Neural cell (in vitro differentiated cells): ENCODE measurements at regions not wholly inside any gene's neighbourhood (a gene's known extent, or its start where the extent isn't known, plus 50 kb on each side); places are given as distances from the start of the nearest gene placed in this dataset.

Experiments used
- H2AFZ ChIP-seq: fragments of 200-600, 300-800 bp; sonication (generic), shearing (Covaris generic); 2 replicates; pipeline ENCODE4 v1.6.0; 2014; ENCODE audit warnings: low read depth, mild to moderate bottlenecking, antibody characterized with exemption, low read length, moderate library complexity
- H3F3A ChIP-seq: fragments of 200-600 bp; shearing (Covaris generic); 2 replicates; pipeline ENCODE4 v1.6.1; 2016; ENCODE audit warnings: mild to moderate bottlenecking, moderate library complexity, mixed read lengths, antibody characterized with exemption, low read length; ENCODE audit not compliant: insufficient read depth, poor library complexity, severe bottlenecking
- H3K27ac ChIP-seq: fragments of 200-600, 300-800 bp; sonication (generic), shearing (Covaris generic); 2 replicates; pipeline ENCODE4 v1.5.1; 2014; ENCODE audit warnings: mild to moderate bottlenecking, low read length, moderate library complexity
- H3K27me3 ChIP-seq: fragments of 300-800, 200-600 bp; sonication (generic), shearing (Covaris generic); 2 replicates; pipeline ENCODE4 v1.6.0; 2014; ENCODE audit warnings: mild to moderate bottlenecking, low read depth, low read length, moderate library complexity; ENCODE audit not compliant: insufficient read depth
- H3K36me3 ChIP-seq: fragments of 300-800, 200-600 bp; sonication (generic), shearing (Covaris generic); 2 replicates; pipeline ENCODE4 v1.5.1; 2014; ENCODE audit warnings: mild to moderate bottlenecking, antibody characterized with exemption, low read length, moderate library complexity; ENCODE audit not compliant: insufficient read depth
- H3K4me2 ChIP-seq: fragments of 300-800, 200-600 bp; sonication (generic), shearing (Covaris generic); 2 replicates; pipeline ENCODE4 v1.6.0; 2014; ENCODE audit warnings: mild to moderate bottlenecking, low read length
- H3K4me3 ChIP-seq: fragments of 300-800, 200-600 bp; sonication (generic), shearing (Covaris generic); 2 replicates; pipeline ENCODE4 v1.5.1; 2014; ENCODE audit warnings: mild to moderate bottlenecking, low read length, moderate library complexity
- H3K79me2 ChIP-seq: fragments of 200-600 bp; shearing (Covaris generic); replicated peaks from 2 replicates; pipeline ENCODE4 v1.6.0; 2014; ENCODE audit warnings: mild to moderate bottlenecking, low read length, moderate library complexity; ENCODE audit not compliant: insufficient read depth
- H3K9ac ChIP-seq: fragments of 300-800, 200-600 bp; sonication (generic), shearing (Covaris generic); 2 replicates; pipeline ENCODE4 v1.6.1; 2016; ENCODE audit warnings: mild to moderate bottlenecking, low read length, mixed read lengths
- H3K9me2 ChIP-seq: fragments of 200-600 bp; shearing (Covaris generic); 2 replicates; pipeline ENCODE4 v1.6.1; 2016; ENCODE audit warnings: mild to moderate bottlenecking, low read length, mixed read lengths; ENCODE audit not compliant: insufficient read depth
- H3K9me3 ChIP-seq: fragments of 200-600, 300-800 bp; sonication (generic), shearing (Covaris generic); 2 replicates; pipeline ENCODE4 v1.6.1; 2016; ENCODE audit warnings: mild to moderate bottlenecking, mixed run types, low read length, moderate library complexity, mixed read lengths
- H4K20me1 ChIP-seq: fragments of 200-600 bp; shearing (Covaris generic); 2 replicates; pipeline ENCODE4 v1.6.1; 2016; ENCODE audit warnings: mild to moderate bottlenecking, mixed run types; ENCODE audit not compliant: insufficient read depth
- EP300 ChIP-seq: fragments of 450-650 bp; conservative IDR thresholded peaks from 2 replicates; pipeline ENCODE4 v1.6.1; 2014; ENCODE audit warnings: antibody characterized with exemption, mild to moderate bottlenecking, moderate library complexity; ENCODE audit not compliant: poor library complexity, severe bottlenecking
- EZH2 ChIP-seq: fragments of 200-600, 300-800 bp; shearing (Covaris generic), sonication (generic); IDR thresholded peaks from 2 replicates; pipeline ENCODE4 v1.6.1; 2014; ENCODE audit warnings: antibody characterized with exemption, low read length, borderline replicate concordance, mild to moderate bottlenecking; ENCODE audit not compliant: insufficient read depth, poor library complexity, severe bottlenecking
- MXI1 ChIP-seq: fragments of 450-650 bp; conservative IDR thresholded peaks from 2 replicates; pipeline ENCODE4 v1.6.1; 2014; ENCODE audit warnings: antibody characterized with exemption, mild to moderate bottlenecking; ENCODE audit not compliant: poor library complexity, severe bottlenecking
- POLR2AphosphoS5 ChIP-seq: IDR thresholded peaks from 2 replicates; pipeline ENCODE4 v1.6.1; 2012
- RAD21 ChIP-seq: fragments of 450-650 bp; conservative IDR thresholded peaks from 2 replicates; pipeline ENCODE4 v1.6.1; 2014; ENCODE audit warnings: antibody characterized with exemption, mild to moderate bottlenecking, moderate library complexity
- SMC3 ChIP-seq: fragments of 450-650 bp; conservative IDR thresholded peaks from 2 replicates; pipeline ENCODE4 v1.6.1; 2014; ENCODE audit warnings: antibody characterized with exemption, mild to moderate bottlenecking, moderate library complexity; ENCODE audit not compliant: poor library complexity
- TAF1 ChIP-seq: IDR thresholded peaks from 2 replicates; pipeline ENCODE4 v1.6.1; 2012; ENCODE audit warnings: low read depth
- TF ChIP-seq, protein P1 (sequence below): fragments of 450-650 bp; IDR thresholded peaks from 2 replicates; pipeline ENCODE4 v1.5.1; 2014; ENCODE audit warnings: antibody characterized with exemption, mild to moderate bottlenecking, moderate library complexity; ENCODE audit not compliant: poor library complexity, severe bottlenecking
- TF ChIP-seq, protein P2 (sequence below): IDR thresholded peaks from 2 replicates; pipeline ENCODE4 v1.6.1; 2012; ENCODE audit warnings: borderline replicate concordance

DNA sequence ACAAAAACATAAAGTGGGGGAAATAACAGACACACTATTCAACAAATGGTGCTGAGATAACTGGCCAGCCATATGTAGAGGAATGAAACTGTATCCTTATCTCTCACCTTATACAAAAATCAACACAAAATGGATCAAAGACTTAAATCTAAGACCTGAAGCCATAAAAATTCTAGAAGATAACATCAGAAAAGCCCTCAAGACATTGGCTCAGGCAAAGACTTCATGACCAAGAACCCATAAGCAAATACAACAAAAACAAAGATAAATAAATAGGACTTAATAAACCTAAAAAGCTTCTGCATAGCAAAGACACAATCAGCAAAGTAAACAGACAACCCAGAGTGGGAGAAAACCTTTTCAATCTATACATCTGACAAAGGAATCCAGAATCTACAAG is 278.9 kb downstream of the PIK3C3 start:
- H3K9me3 ChIP-seq: no peaks in the 10 kb centered on the region
- no peaks in the 10 kb centered on the region for H3K36me3 ChIP-seq
- H3K4me3 ChIP-seq: no peak overlapping the region
- H3K4me2 ChIP-seq: no peak overlapping the region
- no peaks in the 10 kb centered on the region for H4K20me1 ChIP-seq
- TF ChIP-seq RAD21 (no peak), POLR2AphosphoS5 (no peak), EP300 (no peak), MXI1 (no peak), SMC3 (no peak), EZH2 (no peak), TAF1 (no peak)
- TF ChIP-seq, protein P1, sequence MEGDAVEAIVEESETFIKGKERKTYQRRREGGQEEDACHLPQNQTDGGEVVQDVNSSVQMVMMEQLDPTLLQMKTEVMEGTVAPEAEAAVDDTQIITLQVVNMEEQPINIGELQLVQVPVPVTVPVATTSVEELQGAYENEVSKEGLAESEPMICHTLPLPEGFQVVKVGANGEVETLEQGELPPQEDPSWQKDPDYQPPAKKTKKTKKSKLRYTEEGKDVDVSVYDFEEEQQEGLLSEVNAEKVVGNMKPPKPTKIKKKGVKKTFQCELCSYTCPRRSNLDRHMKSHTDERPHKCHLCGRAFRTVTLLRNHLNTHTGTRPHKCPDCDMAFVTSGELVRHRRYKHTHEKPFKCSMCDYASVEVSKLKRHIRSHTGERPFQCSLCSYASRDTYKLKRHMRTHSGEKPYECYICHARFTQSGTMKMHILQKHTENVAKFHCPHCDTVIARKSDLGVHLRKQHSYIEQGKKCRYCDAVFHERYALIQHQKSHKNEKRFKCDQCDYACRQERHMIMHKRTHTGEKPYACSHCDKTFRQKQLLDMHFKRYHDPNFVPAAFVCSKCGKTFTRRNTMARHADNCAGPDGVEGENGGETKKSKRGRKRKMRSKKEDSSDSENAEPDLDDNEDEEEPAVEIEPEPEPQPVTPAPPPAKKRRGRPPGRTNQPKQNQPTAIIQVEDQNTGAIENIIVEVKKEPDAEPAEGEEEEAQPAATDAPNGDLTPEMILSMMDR: no peak
- TF ChIP-seq, protein P2, sequence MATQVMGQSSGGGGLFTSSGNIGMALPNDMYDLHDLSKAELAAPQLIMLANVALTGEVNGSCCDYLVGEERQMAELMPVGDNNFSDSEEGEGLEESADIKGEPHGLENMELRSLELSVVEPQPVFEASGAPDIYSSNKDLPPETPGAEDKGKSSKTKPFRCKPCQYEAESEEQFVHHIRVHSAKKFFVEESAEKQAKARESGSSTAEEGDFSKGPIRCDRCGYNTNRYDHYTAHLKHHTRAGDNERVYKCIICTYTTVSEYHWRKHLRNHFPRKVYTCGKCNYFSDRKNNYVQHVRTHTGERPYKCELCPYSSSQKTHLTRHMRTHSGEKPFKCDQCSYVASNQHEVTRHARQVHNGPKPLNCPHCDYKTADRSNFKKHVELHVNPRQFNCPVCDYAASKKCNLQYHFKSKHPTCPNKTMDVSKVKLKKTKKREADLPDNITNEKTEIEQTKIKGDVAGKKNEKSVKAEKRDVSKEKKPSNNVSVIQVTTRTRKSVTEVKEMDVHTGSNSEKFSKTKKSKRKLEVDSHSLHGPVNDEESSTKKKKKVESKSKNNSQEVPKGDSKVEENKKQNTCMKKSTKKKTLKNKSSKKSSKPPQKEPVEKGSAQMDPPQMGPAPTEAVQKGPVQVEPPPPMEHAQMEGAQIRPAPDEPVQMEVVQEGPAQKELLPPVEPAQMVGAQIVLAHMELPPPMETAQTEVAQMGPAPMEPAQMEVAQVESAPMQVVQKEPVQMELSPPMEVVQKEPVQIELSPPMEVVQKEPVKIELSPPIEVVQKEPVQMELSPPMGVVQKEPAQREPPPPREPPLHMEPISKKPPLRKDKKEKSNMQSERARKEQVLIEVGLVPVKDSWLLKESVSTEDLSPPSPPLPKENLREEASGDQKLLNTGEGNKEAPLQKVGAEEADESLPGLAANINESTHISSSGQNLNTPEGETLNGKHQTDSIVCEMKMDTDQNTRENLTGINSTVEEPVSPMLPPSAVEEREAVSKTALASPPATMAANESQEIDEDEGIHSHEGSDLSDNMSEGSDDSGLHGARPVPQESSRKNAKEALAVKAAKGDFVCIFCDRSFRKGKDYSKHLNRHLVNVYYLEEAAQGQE: no peak
- no peaks in the 10 kb centered on the region for H3K9me2 ChIP-seq
- H3F3A ChIP-seq: no peaks in the 10 kb centered on the region
- no peak overlapping the region for H3K27ac ChIP-seq
- no peak overlapping the region for H2AFZ ChIP-seq
- no peaks in the 10 kb centered on the region for H3K27me3 ChIP-seq
- H3K79me2 ChIP-seq: no peaks in the 10 kb centered on the region
- no peak overlapping the region for H3K9ac ChIP-seq

DNA sequence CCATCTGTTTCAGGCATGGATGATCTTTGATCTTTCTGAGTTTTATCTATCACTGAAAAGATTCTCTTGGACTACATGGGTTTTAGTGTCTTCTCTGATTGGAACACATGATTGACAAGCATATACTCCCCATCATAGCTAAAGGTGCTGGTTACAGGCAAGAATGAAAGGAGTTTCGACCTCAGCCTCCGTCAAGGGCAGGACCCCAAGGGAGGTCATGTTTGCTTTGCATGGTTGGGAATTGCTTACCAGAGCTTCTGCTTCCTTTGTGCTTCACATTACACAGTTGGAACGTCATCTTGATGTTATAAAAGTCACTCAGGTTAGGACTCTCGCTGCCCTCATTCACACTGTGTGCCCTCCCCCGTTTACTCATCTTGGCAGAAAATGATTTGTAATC is 287.7 kb downstream of the PIK3C3 start:
- H3K27ac ChIP-seq: no peak overlapping the region
- no peak for TF ChIP-seq TAF1
- TF ChIP-seq POLR2AphosphoS5: no peak
- TF ChIP-seq, protein P2: no peak
- no peak for TF ChIP-seq MXI1
- no peak for TF ChIP-seq RAD21
- TF ChIP-seq SMC3: no peak
- TF ChIP-seq EP300: no peak
- TF ChIP-seq, protein P1: no peak
- H3K79me2 ChIP-seq: no peaks in the 10 kb centered on the region
- H3K4me3 ChIP-seq: no peak overlapping the region
- no peaks in the 10 kb centered on the region for H4K20me1 ChIP-seq
- no peaks in the 10 kb centered on the region for H3K27me3 ChIP-seq
- no peak overlapping the region for H3K9ac ChIP-seq
- no peak overlapping the region for H3K4me2 ChIP-seq
- H3K36me3 ChIP-seq: no peaks in the 10 kb centered on the region
- H3K9me2 ChIP-seq: no peaks in the 10 kb centered on the region
- H3F3A ChIP-seq: no peaks in the 10 kb centered on the region
- H3K9me3 ChIP-seq: no peaks in the 10 kb centered on the region
- no peak overlapping the region for H2AFZ ChIP-seq
